ENCODE measurements at regions not wholly inside any gene's neighbourhood (a gene's known extent, or its start where the extent isn't known, plus 50 kb on each side); places are given as distances from the start of the nearest gene placed in this dataset.

GRCh38 chr5:51908215-51908614 lies 525.0 kb downstream of the ISL1 start:
- no peak for DNase-seq (ENCODE audit: low read depth, low spot score)

DNA sequence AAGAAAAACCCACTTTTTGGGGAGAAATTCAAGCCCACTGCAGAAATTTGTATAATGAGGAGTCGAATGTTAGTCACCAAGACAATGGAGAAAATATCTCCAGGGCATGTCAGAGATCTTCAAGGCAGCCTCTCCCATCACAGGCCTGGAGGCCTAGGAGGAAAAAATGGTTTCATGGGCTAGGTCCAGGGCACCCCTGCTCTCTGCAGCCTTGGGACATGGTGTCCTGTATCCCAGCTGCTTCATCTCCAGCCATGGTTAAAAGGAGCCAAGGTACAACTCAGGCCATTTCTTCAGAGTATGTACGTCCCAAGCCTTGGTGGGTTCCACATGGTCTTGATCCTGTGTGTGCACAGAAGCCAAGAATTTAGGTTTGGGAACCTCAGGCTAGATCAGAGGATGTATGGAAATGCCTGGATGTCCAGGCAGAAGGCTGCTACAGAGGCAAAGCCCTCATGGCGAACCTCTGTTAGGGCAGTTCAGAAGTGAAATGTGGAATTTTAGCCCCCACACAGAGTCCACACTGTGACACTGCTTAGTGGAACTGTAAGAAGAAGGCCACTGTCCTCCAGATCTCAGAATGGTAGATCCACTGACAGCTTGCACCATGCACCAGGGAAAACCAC lies 561.4 kb downstream of the ISL1 start:
- DNase-seq (ENCODE audit: low read depth, low spot score) = no peak

- no peak for DNase-seq (ENCODE audit: low read depth, low spot score)
Measured at GRCh38 chr5:51958473-51958872, 575.2 kb downstream of the ISL1 start.

DNA sequence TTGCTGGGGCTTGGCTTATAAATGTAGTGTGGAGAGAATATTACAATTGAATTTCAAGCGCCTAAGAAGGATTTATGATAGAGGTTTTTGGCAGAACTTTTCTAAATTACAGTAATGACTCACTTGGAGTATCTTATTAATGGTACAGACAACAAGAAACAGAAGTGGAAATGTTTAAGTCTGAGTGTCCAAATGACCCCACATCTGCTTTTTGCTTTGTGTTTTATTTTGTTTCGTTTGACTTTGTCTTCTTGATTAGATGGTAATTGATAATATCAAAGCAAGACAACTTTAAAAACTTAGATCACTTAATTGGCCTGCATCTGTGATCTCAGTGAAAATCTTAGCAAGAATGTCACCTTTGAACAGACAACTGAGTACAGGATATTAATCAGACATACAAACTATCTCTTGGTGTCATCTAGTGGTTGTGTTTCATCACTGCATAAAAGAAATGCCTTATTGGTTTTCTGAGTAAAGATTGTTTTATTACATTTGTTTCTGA lies 577.4 kb downstream of the ISL1 start:
- DNase-seq (ENCODE audit: low read depth, low spot score) = no peak

- no peak for DNase-seq (ENCODE audit: low read depth, low spot score)
Measured at GRCh38 chr5:51961154-51961562, 577.9 kb downstream of the ISL1 start.

GRCh38 chr5:51968756-51969155 lies 585.5 kb downstream of the ISL1 start:
- peak; percentile 25 for DNase-seq (ENCODE audit: low read depth, low spot score)

- no peak for DNase-seq (ENCODE audit: low read depth, low spot score)
Measured at GRCh38 chr5:51974834-51975233, 591.6 kb downstream of the ISL1 start.

DNA sequence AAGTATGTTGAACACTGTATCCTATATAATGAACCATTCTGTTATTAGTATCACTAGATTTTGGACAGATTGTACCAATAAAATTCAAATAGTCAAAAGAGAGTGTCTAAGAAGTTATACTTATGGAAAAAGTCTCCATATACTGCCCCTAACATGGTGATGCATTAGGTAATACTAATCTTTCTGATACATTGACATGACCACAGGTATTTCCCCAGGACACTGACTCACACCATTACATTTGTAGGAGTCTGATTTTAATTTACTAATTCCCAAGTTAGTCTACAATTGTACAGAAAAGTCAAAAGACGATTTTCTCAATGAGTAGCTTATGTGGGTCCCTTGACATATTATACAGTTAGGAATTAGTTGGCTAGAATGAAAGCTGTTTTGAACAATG lies 593.8 kb downstream of the ISL1 start:
- no peak for DNase-seq (ENCODE audit: low read depth, low spot score)

DNA sequence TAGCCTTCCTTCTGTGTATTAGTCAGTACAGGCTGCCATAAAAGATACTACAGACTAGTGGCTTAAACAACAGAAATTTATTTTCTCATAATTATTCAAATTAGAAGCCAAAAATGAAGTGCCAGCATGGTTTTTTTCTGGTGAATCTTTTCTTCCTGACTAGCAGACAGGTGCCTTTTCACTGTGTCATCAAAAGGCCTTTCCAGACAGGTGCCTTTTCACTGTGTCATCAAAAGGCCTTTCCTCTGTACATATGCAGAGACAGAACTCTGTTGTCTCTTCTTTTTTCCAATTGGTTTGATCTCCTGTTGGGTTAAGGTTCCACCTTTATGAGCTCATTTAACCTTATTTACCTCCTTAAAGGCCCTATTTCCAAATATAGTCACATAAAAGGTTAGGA lies 599.9 kb downstream of the ISL1 start:
- DNase-seq (ENCODE audit: low read depth, low spot score) = no peak

GRCh38 chr5:51986733-51987132 lies 603.5 kb downstream of the ISL1 start:
- no peak for DNase-seq (ENCODE audit: low read depth, low spot score)

- DNase-seq (ENCODE audit: low read depth, low spot score) = no peak
Measured at GRCh38 chr5:51987239-51987638, 604.0 kb downstream of the ISL1 start.

DNA sequence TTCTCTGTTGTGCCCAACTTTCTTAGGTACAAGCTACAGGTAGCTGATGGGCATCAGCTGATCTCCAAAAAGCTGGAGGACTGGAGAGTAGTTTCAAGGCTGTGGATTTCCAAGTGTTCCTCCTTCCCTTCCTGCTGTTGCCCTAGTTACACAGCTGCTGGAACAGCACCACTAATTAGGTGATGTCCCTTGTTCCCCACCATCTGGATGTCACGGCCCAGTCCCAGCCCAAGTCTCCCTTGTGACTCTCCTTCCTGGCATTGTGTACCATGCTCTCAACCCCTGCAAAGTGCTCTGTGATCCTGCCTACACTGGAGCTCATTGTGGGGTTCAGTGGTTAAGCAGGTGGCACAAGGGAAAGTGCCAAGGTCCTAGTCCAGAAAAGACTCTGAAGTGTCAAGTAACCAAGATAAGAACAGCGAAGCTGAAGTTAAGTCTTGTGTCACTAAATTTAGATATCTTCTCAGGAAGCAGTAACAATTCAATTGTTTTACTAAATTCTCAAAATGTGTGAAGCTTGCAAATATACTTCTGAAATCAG lies 604.5 kb downstream of the ISL1 start:
- no peak for DNase-seq (ENCODE audit: low read depth, low spot score)

GRCh38 chr5:51988634-51989033 lies 605.4 kb downstream of the ISL1 start:
- no peak for DNase-seq (ENCODE audit: low read depth, low spot score)

DNA sequence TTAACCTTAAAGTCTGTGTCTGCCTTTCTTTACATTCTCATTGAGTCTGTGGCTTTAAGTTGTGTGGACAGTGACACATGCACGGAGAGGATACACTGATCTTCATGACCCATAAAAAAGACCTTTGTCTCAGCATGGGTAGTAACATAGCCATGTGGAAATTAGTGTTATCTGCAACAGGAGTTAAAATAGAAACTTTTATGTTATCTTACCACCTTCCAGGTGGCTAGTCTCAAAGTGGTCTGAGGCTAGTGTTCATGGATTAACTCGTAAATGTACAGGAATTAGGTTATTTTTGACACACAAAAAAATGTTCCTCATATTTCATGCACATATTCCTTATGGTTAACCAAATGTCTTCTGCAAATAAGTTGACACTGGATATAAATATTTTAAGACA lies 607.0 kb downstream of the ISL1 start:
- no peak for DNase-seq (ENCODE audit: low read depth, low spot score)

- no peak for DNase-seq (ENCODE audit: low read depth, low spot score)
Measured at GRCh38 chr5:51990661-51991180, 607.5 kb downstream of the ISL1 start.

DNA sequence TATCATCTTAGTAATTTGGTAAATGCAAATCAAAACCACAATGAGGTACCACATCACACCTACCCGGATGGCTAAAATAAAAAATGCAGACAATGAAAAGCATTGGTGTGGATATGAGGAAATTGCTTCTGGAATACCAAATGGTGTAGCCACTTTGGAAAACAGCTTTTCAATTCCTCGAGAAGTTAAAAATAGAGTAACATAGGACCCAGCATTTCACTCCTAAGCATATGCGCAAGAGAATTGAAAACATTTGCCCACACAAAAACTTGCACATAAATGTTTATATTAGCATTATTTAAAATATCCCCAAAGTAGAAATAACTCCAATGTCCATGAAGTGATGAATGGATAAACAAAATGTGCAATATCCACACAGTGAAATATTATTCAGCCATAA lies 608.7 kb downstream of the ISL1 start:
- DNase-seq (ENCODE audit: low read depth, low spot score) = no peak

DNA sequence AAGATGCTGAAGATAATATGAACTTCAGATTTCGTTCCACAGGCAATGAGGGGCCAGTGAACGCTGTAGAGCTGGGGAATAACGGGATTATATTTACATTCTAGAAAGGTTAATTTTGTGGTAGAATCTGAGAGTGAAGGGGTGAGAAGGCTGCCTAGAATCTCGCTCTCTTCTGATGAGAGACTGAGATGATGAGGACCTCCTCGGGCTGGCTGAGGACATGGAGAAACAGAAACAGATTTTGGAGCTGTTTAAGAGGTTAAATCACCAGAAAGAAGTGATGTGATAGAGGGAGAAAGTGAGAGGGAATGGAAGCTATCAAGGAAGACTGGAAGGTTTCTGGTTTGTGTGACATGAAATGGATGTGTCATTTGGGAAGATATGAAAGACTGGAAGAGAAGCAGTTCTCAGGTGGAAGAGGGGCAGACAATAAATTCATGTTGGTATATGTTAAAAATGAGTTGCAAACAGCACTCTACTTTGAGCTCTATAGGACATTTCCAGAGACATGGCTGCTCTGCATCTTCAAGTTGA lies 612.6 kb downstream of the ISL1 start:
- no peak for DNase-seq (ENCODE audit: low read depth, low spot score)

DNA sequence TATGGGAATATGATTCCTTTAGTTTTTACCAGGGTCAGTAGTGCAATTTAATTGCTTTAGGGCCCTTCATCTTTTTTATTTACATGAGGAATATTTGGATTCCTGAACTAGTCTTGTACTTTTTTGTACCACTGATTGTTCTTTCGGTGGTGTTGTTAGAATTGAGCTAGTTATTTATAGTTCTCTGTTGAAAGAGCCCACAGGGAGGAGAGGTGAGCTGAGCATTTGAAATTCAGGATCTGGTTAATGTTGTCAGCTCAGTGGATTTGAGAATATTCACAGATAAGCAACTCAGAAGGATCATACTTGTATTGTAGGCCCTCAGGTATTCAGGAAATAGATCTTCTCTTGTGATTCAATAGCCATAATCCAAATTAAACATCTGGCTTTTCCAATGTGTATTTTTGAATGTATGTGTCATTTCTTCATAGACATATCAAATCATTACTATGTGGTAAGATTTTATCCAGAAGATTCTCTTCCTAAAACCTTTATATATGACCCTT lies 613.2 kb downstream of the ISL1 start:
- DNase-seq (ENCODE audit: low read depth, low spot score) = no peak

DNA sequence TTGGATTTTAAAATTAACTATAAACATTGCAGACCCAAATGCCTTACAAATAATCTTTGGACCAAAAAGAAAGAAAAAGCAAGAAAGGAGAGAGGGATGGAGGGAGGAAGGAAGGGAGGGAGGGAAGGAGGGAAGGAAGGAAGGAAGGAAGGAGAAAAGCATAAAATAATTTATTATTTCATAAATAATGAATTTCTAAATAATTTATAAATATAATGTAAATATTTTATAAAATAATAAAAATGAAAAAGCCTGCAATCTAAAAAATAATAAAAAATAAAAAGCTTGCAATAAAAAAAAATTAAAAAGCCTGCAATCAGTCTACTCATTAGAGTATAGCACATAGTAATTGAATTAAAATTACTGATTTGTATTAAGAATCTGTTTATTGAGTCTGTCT lies 614.3 kb downstream of the ISL1 start:
- DNase-seq (ENCODE audit: low read depth, low spot score) = no peak

DNA sequence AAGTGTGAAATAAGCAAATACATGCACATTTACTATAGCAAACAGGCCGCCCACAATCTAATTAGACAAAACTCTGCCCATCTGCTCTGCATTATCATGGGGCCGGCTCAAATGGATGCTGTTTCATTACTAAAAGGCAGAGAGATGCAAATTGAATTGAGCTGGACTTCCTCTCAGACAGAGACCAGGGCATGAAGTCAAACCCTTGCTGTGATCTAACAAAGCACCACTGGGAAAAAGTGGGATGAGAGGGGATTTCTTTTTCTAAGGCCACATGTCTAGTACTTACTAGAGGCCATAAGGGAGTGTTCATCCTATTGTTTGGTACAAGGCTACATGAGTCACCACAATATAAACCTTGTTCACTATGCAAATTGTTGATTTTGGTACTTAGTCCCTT lies 614.7 kb downstream of the ISL1 start:
- DNase-seq (ENCODE audit: low read depth, low spot score) = no peak

DNA sequence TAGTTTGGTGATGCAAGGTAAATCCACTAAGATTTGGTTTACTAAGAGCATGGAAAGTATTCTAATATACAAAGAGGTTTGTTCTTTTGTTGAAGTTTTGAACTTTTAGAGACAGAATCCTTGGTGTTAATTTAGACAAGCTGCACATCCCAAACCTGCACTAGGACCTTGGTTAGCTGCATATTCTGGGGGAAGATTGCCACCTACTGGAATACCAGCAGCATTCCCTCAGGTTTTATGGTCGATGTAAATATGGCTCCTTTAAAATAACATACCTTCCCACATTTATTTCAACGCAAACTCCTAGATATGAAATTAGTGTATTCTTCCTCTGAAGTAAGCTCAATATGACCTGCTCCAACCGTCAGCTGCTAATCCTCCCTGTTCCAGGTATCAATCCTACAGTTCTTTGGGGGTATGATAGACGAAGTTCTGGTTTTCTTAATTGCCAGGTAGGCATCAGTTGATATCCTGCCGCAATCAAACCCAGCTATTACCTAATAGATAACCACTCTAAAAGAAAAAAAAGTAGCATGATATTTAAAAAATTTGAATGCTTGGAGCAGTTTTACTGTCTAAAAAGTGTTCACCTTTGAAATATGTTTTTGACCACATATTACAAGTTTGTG lies 624.1 kb downstream of the ISL1 start:
- no peak for DNase-seq (ENCODE audit: low read depth, low spot score)

- DNase-seq (ENCODE audit: low read depth, low spot score) = no peak
Measured at GRCh38 chr5:52010454-52010853, 627.2 kb downstream of the ISL1 start.

DNA sequence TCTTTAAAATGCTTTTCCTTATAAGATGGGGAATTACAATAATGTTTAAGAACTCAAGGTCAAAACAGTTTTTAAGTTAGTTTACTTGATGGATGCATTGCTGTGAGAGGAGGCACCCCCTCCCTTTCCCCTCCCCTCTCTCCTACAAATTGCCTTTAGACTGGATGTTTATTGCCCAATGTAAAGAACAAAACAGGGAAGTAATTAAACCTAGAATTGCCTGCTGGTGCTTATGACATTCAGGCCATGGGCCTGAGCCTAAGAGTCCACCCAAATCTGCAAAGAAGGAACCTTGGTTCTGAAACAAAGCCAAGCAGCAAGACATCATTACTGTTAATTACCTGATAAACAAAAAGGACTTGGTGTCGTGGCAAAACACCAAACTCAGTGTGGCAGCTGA lies 630.3 kb downstream of the ISL1 start:
- DNase-seq (ENCODE audit: low read depth, low spot score) = no peak

Data from iPS DF 19.7 (cell line).